Left ventricle myocardium superior (tissue), 1 donor: ENCODE measurements at regions not wholly inside any gene's neighbourhood (a gene's known extent, or its start where the extent isn't known, plus 50 kb on each side); places are given as distances from the start of the nearest gene placed in this dataset.

Experiments used
- ATAC-seq: fragments of 200-7000 bp; cut with Tn5 transposase; one replicate; pipeline ENCODE4 v1.9.1; 2020; ENCODE audit warnings: mild to moderate bottlenecking, moderate library complexity
- DNase-seq: peaks from one replicate; pipeline ENCODE4 v3.0.0-alpha.2; 2020
- intact Hi-C: fragments of 100-400 bp; cut with micrococcal nuclease; formaldehyde crosslinking; loops from one replicate; pipeline ENCODE4 v1.11.0; 2022
- donor health status: DM: no; HTN: yes; CAD: no; lungs with severe emphysema.

DNA sequence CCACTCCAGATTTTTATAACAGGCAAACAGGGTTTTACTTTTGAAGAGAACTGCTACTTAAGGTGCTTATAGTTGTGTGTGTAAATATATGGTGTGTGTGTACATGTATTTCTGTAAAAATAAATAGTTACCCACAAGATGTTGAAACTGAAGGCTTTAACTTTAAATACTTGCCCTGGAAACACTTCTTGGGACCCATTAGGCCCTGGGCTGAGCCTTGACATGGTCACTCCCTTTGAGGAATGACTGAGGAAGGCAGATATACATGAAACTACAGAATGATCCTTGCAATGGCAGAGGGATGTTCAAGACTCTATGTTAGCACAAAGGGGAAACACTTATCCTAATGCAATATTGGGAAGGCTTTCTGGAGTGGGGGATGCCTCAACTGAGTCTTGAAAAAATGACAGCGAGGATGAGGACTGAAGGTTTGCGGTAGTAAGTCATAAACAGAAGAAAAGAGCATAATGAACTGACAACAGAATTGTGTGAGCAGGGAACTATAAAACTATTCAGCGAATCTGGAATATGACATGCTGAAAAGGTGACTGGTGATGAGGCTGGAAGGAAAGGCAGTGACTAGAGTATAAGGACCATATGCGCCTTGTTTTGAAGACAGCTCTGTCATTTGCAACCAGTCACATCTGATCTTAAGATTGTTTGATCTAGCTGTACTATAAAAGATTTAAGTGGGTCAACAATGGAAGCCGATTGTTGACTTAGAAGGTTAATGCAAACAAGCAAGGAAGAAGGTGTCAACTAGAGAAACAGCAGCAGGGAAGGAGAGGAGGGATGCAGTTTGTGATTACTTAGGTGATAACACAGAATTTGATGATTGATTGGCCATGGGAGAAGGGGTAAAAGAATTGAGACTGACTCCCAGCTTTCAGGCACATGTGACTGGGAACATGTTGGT is 64.4 kb upstream of the COL21A1 start:
- no peak for ATAC-seq
- DNase-seq = no peak
- intact Hi-C loops = no loop called here

DNA sequence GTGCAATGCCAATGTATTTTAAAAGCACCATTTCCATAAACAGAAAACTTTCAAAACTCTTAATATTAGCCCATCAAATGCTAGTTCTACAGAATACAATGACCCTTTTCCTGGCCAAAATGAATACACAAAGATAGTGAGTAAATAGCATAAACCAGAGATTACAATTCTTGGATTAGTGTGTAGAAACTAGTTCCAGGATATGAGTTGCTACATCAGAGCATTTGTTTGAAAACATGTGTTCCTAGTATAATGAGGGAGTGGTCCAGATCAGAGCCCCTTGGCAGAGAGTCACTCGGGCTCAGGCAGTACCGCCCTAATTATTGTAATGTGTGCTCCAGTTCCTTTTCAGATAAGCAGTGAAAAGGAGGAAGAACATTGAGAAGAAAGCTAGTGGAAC is 63.7 kb upstream of the COL21A1 start:
- intact Hi-C loops = no loop called here
- peak; percentile 54 for ATAC-seq
- no peak for DNase-seq

DNA sequence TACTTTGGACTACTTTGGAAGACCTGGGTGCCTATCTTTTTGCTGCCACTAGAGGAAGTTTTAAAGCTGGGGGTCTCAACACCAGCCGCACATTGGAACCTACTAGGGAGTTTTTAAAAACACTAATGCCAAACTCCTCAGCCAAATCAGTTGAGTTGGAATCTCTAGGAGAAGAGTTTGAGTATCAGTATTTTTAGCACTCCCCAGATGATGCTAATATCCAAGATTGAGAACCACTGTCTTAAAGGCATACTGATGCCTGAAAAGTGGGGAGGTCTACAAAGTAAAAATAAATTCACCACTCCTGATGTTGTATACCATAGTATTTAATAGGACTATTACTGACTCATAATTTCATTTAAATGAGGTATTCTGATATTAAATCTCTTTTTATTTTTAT is 62.9 kb upstream of the COL21A1 start:
- intact Hi-C loops = no loop called here
- ATAC-seq = no peak
- no peak for DNase-seq

DNA sequence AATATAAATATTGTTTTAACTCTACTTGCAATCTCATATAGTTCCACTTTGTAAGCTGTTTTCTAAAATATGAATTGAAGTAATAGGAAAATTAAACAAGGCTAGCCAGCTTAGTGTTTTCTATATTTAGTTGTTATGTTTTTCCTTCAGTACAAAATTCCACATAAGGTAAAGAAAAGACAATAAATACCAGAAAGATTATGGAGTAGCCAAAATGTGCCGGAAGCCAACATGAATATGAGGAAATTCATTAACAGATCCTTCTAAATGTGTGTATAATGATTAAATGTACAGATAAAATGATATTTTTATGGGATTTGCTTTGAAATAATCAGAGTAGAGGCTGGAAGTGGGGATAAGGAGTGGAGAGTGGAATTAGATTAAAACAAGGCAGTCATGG is 52.5 kb upstream of the COL21A1 start:
- ATAC-seq (no peak), DNase-seq (no peak)
- intact Hi-C loops = loop anchor here (10.0 kb wide), 1 partner anchor 1025 kb away; no protein-coding TSS in a partner anchor

DNA sequence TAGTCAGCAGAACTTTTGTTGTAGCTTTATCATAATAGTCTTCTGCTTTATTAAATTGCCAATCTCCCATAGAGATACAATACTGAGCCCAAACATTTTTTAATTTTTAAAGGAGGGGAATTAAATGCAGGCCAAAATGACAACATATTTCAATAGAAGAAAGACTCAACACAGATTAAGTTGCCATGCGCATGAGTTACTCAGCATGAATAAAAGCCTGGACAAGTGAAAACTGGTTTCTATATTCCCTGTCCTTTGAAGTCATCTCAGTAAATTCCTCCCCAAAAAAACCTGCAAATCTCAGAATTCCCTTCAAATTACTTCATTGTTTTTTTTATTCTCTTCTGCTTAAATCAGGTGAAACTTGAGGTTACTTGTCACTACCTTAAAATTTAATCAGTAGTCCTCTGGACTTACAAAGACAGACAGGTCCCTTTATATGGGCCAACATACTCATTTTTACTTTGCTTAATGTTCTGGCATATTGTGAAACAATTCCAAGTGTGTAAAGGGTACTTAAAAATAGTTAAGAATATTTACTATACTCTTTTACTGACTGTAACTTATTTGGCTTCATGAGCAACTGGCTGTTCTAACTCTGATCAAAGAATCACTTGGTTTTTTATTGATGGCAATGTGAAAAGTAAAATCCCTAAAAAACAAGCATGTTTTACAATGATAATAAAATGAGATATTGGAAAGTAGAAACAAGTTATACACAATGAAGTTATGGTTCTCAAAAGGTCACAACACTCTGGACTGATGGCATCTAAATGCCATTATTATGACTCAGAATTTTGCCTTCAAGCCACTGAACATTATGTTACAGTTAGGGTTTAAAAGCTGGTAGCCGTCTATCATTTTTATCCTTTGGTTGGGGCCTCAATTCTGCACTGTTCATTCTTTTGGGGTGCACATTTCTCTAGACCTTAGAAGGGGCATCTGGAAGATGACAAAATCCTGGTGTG is 49.9 kb upstream of the COL21A1 start:
- intact Hi-C loops = loop anchor here (10.0 kb wide), 1 partner anchor 1023 kb away; no protein-coding TSS in a partner anchor
- DNase-seq (no peak), ATAC-seq (no peak)
